B cell (primary cell): ENCODE measurements at regions not wholly inside any gene's neighbourhood (a gene's known extent, or its start where the extent isn't known, plus 50 kb on each side); places are given as distances from the start of the nearest gene placed in this dataset.

Source experiments
- ATAC-seq: fragments of 200-7000 bp; cut with Tn5 transposase; one replicate; pipeline ENCODE4 v1.10.0; 2021; ENCODE audit warnings: low read depth, mild to moderate bottlenecking, moderate number of reproducible peaks, moderate library complexity
- CTCF ChIA-PET: fragments of 350-600 bp; sonication (Branson Sonifier 250); formaldehyde crosslinking; loops from one replicate; lab custom pipeline; 2021; ENCODE audit warnings: antibody characterized with exemption, inconsistent platforms; lab: Charles Lee
- POLR2A ChIA-PET: fragments of 350-600 bp; sonication (Branson Sonifier 250); formaldehyde crosslinking; loops from one replicate; lab custom pipeline; 2021; ENCODE audit warnings: antibody characterized with exemption; lab: Charles Lee
- DNase-seq: peaks from one replicate; pipeline ENCODE4 v3.0.0; 2013
- H2AFZ ChIP-seq: 2 replicates; pipeline ENCODE4 v1.6.1; 2012; ENCODE audit warnings: mild to moderate bottlenecking, low read depth, low read length; ENCODE audit not compliant: insufficient read depth, poor library complexity, severe bottlenecking
- H3K27ac ChIP-seq, 2 donors: 1 replicate in 1 of 2; 2 replicates in 1 of 2; pipeline ENCODE4 v1.5.1; 2012 to 2013; ENCODE audit warnings: low read length in 2 of 2, mild to moderate bottlenecking in 2 of 2, moderate library complexity in 1 of 2
- H3K27me3 ChIP-seq, 4 experiments: fragments of 200-600 bp in 1 of 4; sonication (generic) in 1 of 4; replicated peaks in 1 of 4; 1 replicate in 2 of 4; 2 replicates in 2 of 4; pipeline versions ENCODE4 v1.6.1 to v1.7.0; 2013 to 2016; ENCODE audit warnings: low read length in 3 of 4, mild to moderate bottlenecking in 2 of 4, mixed read lengths in 1 of 4, moderate library complexity in 1 of 4; ENCODE audit not compliant: insufficient read depth in 4 of 4, control insufficient read depth in 3 of 4; ENCODE audit errors: control extremely low read depth in 1 of 4
- H3K36me3 ChIP-seq, 2 experiments: replicated peaks in 1 of 2; 1 replicate in 1 of 2; 2 replicates in 1 of 2; pipeline versions ENCODE4 v1.6.1 to v1.7.1; 2013; ENCODE audit warnings: low read length in 1 of 2; ENCODE audit not compliant: insufficient read depth in 2 of 2, control insufficient read depth in 1 of 2; ENCODE audit errors: control extremely low read depth in 1 of 2, extremely low read depth in 1 of 2
- H3K4me1 ChIP-seq, 2 donors: fragments of 200-600 bp in 1 of 2; sonication (generic) in 1 of 2; 1 replicate in 1 of 2; 2 replicates in 1 of 2; pipeline versions ENCODE4 v1.5.1 to v1.6.1; 2013 to 2017; ENCODE audit warnings: low read length in 2 of 2; ENCODE audit not compliant: control insufficient read depth in 2 of 2, insufficient read depth in 2 of 2
- H3K4me2 ChIP-seq: replicated peaks from 2 replicates; pipeline ENCODE3; 2012; ENCODE audit warnings: mild to moderate bottlenecking, low read depth, low read length; ENCODE audit not compliant: poor library complexity, severe bottlenecking
- H3K4me3 ChIP-seq, 5 experiments: fragments of 200-600 bp in 1 of 5; sonication (generic) in 1 of 5; 1 replicate in 3 of 5; 2 replicates in 2 of 5; pipeline versions ENCODE4 v1.5.1 to v1.7.0; 2011 to 2016; ENCODE audit warnings: low read length in 4 of 5, mild to moderate bottlenecking in 4 of 5, low read depth in 2 of 5, control low read depth in 1 of 5, moderate library complexity in 1 of 5; ENCODE audit not compliant: insufficient read depth in 1 of 5; ENCODE audit errors: control extremely low read depth in 1 of 5, extremely low read depth in 1 of 5
- H3K79me2 ChIP-seq: fragments of 200-600 bp; sonication (generic); one replicate; pipeline ENCODE4 v1.6.0; 2016; ENCODE audit warnings: low read length; ENCODE audit not compliant: control insufficient read depth, insufficient read depth
- H3K9ac ChIP-seq: fragments of 200-600 bp; sonication (generic); 2 replicates; pipeline ENCODE4 v1.6.1; 2017; ENCODE audit warnings: mild to moderate bottlenecking, low read length, moderate library complexity
- H3K9me3 ChIP-seq, 3 donors: one replicate each; pipeline versions ENCODE4 v1.6.1 to v1.7.1; 2013; ENCODE audit warnings: low read length in 2 of 3; ENCODE audit not compliant: control insufficient read depth in 2 of 3, insufficient read depth in 1 of 3; ENCODE audit errors: control extremely low read depth in 1 of 3
- H4K20me1 ChIP-seq: 2 replicates; pipeline ENCODE4 v1.6.0; 2012; ENCODE audit warnings: mild to moderate bottlenecking, low read length; ENCODE audit not compliant: insufficient read depth, control insufficient read depth, poor library complexity, severe bottlenecking
- H3K27ac Mint-ChIP-seq: one replicate; pipeline ENCODE4 v1.8.0; 2021; ENCODE audit warnings: mixed read lengths
- H3K27me3 Mint-ChIP-seq: one replicate; pipeline ENCODE4 v1.8.0; 2021; ENCODE audit warnings: mixed read lengths
- H3K4me1 Mint-ChIP-seq: one replicate; pipeline ENCODE4 v1.8.0; 2021; ENCODE audit warnings: mixed read lengths
- H3K4me3 Mint-ChIP-seq: one replicate; pipeline ENCODE4 v1.8.0; 2021; ENCODE audit warnings: mixed read lengths
- H3K9me3 Mint-ChIP-seq: one replicate; pipeline ENCODE4 v1.8.0; 2022; ENCODE audit warnings: mixed read lengths; ENCODE audit not compliant: insufficient read depth
- CTCF ChIP-seq: fragments of 200-600 bp; IDR thresholded peaks from one replicate; pipeline ENCODE4 v1.8.0; 2022; ENCODE audit warnings: antibody characterized with exemption, mild to moderate bottlenecking
- EZH2 ChIP-seq: IDR thresholded peaks from 2 replicates; pipeline ENCODE4 v1.6.1; 2012; ENCODE audit warnings: borderline replicate concordance, low read depth, mild to moderate bottlenecking, moderate library complexity, low read length; ENCODE audit not compliant: insufficient read depth, poor library complexity, severe bottlenecking
- WGBS: methylation state at CpG from one replicate; pipeline ENCODE4 v1.1.5; 2013; ENCODE audit warnings: missing lambda C conversion rate; ENCODE audit not compliant: insufficient coverage; 5-methylcytosine and 5-hydroxymethylcytosine counted together
- intact Hi-C: fragments of 100-400 bp; cut with micrococcal nuclease; formaldehyde crosslinking; loops from one replicate; pipeline ENCODE4 v1.10.0; 2022

GRCh38 chr3:22263042-22263441 lies 512.0 kb upstream of the ZNF385D start:
- H3K36me3 ChIP-seq = no peaks in the 10 kb centered on the region
- H3K4me3 Mint-ChIP-seq = no peak overlapping the region
- H3K27ac Mint-ChIP-seq = no peak overlapping the region
- H3K4me1 Mint-ChIP-seq = no peaks in the 10 kb centered on the region
- ChIA-PET CTCF (no interaction called here), POLR2A (no interaction called here)
- H2AFZ ChIP-seq = no peak overlapping the region
- TF ChIP-seq CTCF (no peak), EZH2 (no peak)
- intact Hi-C loops = no loop called here
- H3K9me3 Mint-ChIP-seq = no peaks in the 10 kb centered on the region
- H3K4me1 ChIP-seq = no peaks in the 10 kb centered on the region
- H3K4me3 ChIP-seq = no peak overlapping the region
- H3K4me2 ChIP-seq = no peak overlapping the region
- no peaks in the 10 kb centered on the region for H3K79me2 ChIP-seq
- no peak for DNase-seq
- H3K9ac ChIP-seq = no peak overlapping the region
- H4K20me1 ChIP-seq = no peaks in the 10 kb centered on the region
- no peaks in the 10 kb centered on the region for H3K9me3 ChIP-seq
- WGBS = 100% methylated on average over 2 of the region's 2 CpGs
- H3K27me3 ChIP-seq = no peaks in the 10 kb centered on the region
- ATAC-seq = no peak
- H3K27me3 Mint-ChIP-seq = no peaks in the 10 kb centered on the region
- H3K27ac ChIP-seq = no peak overlapping the region

- H3K4me2 ChIP-seq = no peak overlapping the region
- no peak overlapping the region for H3K9ac ChIP-seq
- no peak overlapping the region for H3K27ac Mint-ChIP-seq
- H3K79me2 ChIP-seq = no peaks in the 10 kb centered on the region
- H3K27me3 ChIP-seq = no peaks in the 10 kb centered on the region
- TF ChIP-seq EZH2 = no peak
- no peak for TF ChIP-seq CTCF
- DNase-seq (no peak), ATAC-seq (no peak)
- no CpG with 5 or more reads among the region's 5 CpGs for WGBS
- H3K4me1 Mint-ChIP-seq = no peaks in the 10 kb centered on the region
- intact Hi-C loops = no loop called here
- POLR2A ChIA-PET = no interaction called here
- no peak overlapping the region for H3K4me3 Mint-ChIP-seq
- H3K4me1 ChIP-seq = no peaks in the 10 kb centered on the region
- no peaks in the 10 kb centered on the region for H3K9me3 ChIP-seq
- no peak overlapping the region for H3K27ac ChIP-seq
- no peak overlapping the region for H3K4me3 ChIP-seq
- H3K36me3 ChIP-seq = no peaks in the 10 kb centered on the region
- CTCF ChIA-PET = no interaction called here
- H3K9me3 Mint-ChIP-seq = no peaks in the 10 kb centered on the region
- H2AFZ ChIP-seq = no peak overlapping the region
- H4K20me1 ChIP-seq = no peaks in the 10 kb centered on the region
- H3K27me3 Mint-ChIP-seq = no peaks in the 10 kb centered on the region
These were observed 514.4 kb upstream of the ZNF385D start for GRCh38 chr3:22265403-22265802.
